Lower leg skin (tissue), 3 donors: ENCODE measurements at regions not wholly inside any gene's neighbourhood (a gene's known extent, or its start where the extent isn't known, plus 50 kb on each side); places are given as distances from the start of the nearest gene placed in this dataset.

Experiments used
- CTCF ChIP-seq, 3 donors: fragments of 450-650 bp; IDR thresholded peaks; one replicate each; pipeline ENCODE4 v1.5.1; 2016; ENCODE audit warnings: antibody characterized with exemption in 3 of 3, mild to moderate bottlenecking in 3 of 3, moderate library complexity in 2 of 3
- POLR2A ChIP-seq, 2 donors: fragments of 450-650 bp; IDR thresholded peaks; one replicate each; pipeline ENCODE4 v1.6.1; 2016 to 2017; ENCODE audit warnings: antibody characterized with exemption in 2 of 2, mild to moderate bottlenecking in 1 of 2, moderate library complexity in 1 of 2

- TF ChIP-seq CTCF (IDR thresholded peaks at IDR 0.05) (no peak), POLR2A (IDR thresholded peaks at IDR 0.05) (no peak)
Observed at GRCh38 chr2:122179492-122180165, 424.2 kb downstream of the TSN start.
